MM.1S (cell line): ENCODE measurements at regions not wholly inside any gene's neighbourhood (a gene's known extent, or its start where the extent isn't known, plus 50 kb on each side); places are given as distances from the start of the nearest gene placed in this dataset.

Experiments
- DNase-seq: peaks from one replicate; pipeline ENCODE4 v3.0.0-alpha.2; 2015
- H2AFZ ChIP-seq: fragments of 300-600 bp; sonication (generic); 2 replicates; pipeline ENCODE4 v1.6.0; 2016; ENCODE audit warnings: antibody characterized with exemption, low read length
- H3F3A ChIP-seq: fragments of 300-600 bp; sonication (generic); 2 replicates; pipeline ENCODE4 v1.6.1; 2016; ENCODE audit warnings: mild to moderate bottlenecking, antibody characterized with exemption, low read length, moderate library complexity, mixed read lengths; ENCODE audit not compliant: insufficient read depth
- H3K27ac ChIP-seq: fragments of 300-600 bp; sonication (generic); 2 replicates; pipeline ENCODE4 v1.5.1; 2016; ENCODE audit warnings: mild to moderate bottlenecking, low read length
- H3K27me3 ChIP-seq: fragments of 300-600 bp; sonication (generic); replicated peaks from 2 replicates; pipeline ENCODE4 v1.6.0; 2016; ENCODE audit warnings: low read length; ENCODE audit not compliant: insufficient read depth
- H3K36me3 ChIP-seq: fragments of 300-600 bp; sonication (generic); replicated peaks from 2 replicates; pipeline ENCODE4 v1.6.1; 2016; ENCODE audit warnings: mild to moderate bottlenecking, low read length, mixed read lengths; ENCODE audit not compliant: insufficient read depth
- H3K4me1 ChIP-seq: fragments of 300-600 bp; sonication (generic); 2 replicates; pipeline ENCODE4 v1.6.1; 2016; ENCODE audit warnings: low read length, mixed read lengths
- H3K4me2 ChIP-seq: fragments of 300-600 bp; sonication (generic); 2 replicates; pipeline ENCODE4 v1.6.0; 2016; ENCODE audit warnings: low read depth, low read length
- H3K4me3 ChIP-seq: fragments of 300-600 bp; sonication (generic); 2 replicates; pipeline ENCODE4 v1.5.1; 2016; ENCODE audit warnings: low read length, mixed read lengths
- H3K79me2 ChIP-seq: fragments of 300-600 bp; sonication (generic); 2 replicates; pipeline ENCODE4 v1.6.1; 2016; ENCODE audit warnings: mixed run types, low read length, mixed read lengths
- H3K9ac ChIP-seq: fragments of 300-600 bp; sonication (generic); 2 replicates; pipeline ENCODE4 v1.6.1; 2016; ENCODE audit warnings: low read length, mixed read lengths
- H3K9me2 ChIP-seq: fragments of 300-600 bp; sonication (generic); replicated peaks from 2 replicates; pipeline ENCODE4 v1.6.1; 2016; ENCODE audit warnings: mild to moderate bottlenecking, low read length, mixed read lengths; ENCODE audit not compliant: insufficient read depth
- H3K9me3 ChIP-seq: fragments of 300-600 bp; sonication (generic); replicated peaks from 2 replicates; pipeline ENCODE4 v1.6.1; 2016; ENCODE audit warnings: mild to moderate bottlenecking, low read length, mixed read lengths; ENCODE audit not compliant: insufficient read depth
- H4K20me1 ChIP-seq: fragments of 300-600 bp; sonication (generic); 2 replicates; pipeline ENCODE4 v1.6.1; 2016; ENCODE audit warnings: mild to moderate bottlenecking, low read length, moderate library complexity, mixed read lengths; ENCODE audit not compliant: insufficient read depth
- CTCF ChIP-seq: fragments of 300-600 bp; sonication (generic); IDR thresholded peaks from 2 replicates; pipeline ENCODE4 v1.5.1; 2016; ENCODE audit warnings: antibody characterized with exemption, low read length, mixed read lengths
- EZH2 ChIP-seq: fragments of 300-600 bp; sonication (generic); optimal IDR thresholded peaks from 2 replicates; pipeline ENCODE3; 2017; ENCODE audit warnings: low read depth, mild to moderate bottlenecking, antibody characterized with exemption, low read length, mixed read lengths
- EZH2phosphoT487 ChIP-seq: fragments of 300-600 bp; sonication (generic); IDR thresholded peaks from 2 replicates; pipeline ENCODE4 v1.6.1; 2018; ENCODE audit warnings: antibody characterized with exemption, low read length

GRCh38 chr6:27112974-27113373 lies 134.5 kb upstream of the PRSS16 start:
- Histone ChIP-seq H3K27me3 (no peaks in the 10 kb centered on the region), H3K27ac (no peak overlapping the region), H2AFZ (no peak overlapping the region), H3K9ac (no peak overlapping the region), H3K79me2 (no peaks in the 10 kb centered on the region), H3K9me2 (no peaks in the 10 kb centered on the region), H3K4me2 (no peak overlapping the region), H3F3A (no peaks in the 10 kb centered on the region), H4K20me1 (no peaks in the 10 kb centered on the region), H3K36me3 (no peaks in the 10 kb centered on the region), H3K9me3 (no peaks in the 10 kb centered on the region), H3K4me3 (no peak overlapping the region), H3K4me1 (peaks cover 4% of the 10 kb centered on the region; the same call in 1 of the 2 replicates)
- no peak for DNase-seq
- TF ChIP-seq EZH2phosphoT487: no peak
- TF ChIP-seq EZH2: no peak
- no peak for TF ChIP-seq CTCF

- no peak overlapping the region for H3K27ac ChIP-seq
- no peaks in the 10 kb centered on the region for H3K27me3 ChIP-seq
- no peak for DNase-seq
- no peaks in the 10 kb centered on the region for H3F3A ChIP-seq
- no peak for TF ChIP-seq EZH2phosphoT487
- TF ChIP-seq EZH2: no peak
- no peak for TF ChIP-seq CTCF
- no peaks in the 10 kb centered on the region for H3K9me3 ChIP-seq
- no peak overlapping the region for H3K9ac ChIP-seq
- H2AFZ ChIP-seq: no peak overlapping the region
- H3K4me1 ChIP-seq: peaks cover 10% of the 10 kb centered on the region
- H3K4me2 ChIP-seq: no peak overlapping the region
- H3K9me2 ChIP-seq: no peaks in the 10 kb centered on the region
- H4K20me1 ChIP-seq: no peaks in the 10 kb centered on the region
- H3K79me2 ChIP-seq: no peaks in the 10 kb centered on the region
- H3K36me3 ChIP-seq: no peaks in the 10 kb centered on the region
- no peak overlapping the region for H3K4me3 ChIP-seq
Observed at GRCh38 chr6:27119329-27119728, 128.2 kb upstream of the PRSS16 start.

- TF ChIP-seq EZH2phosphoT487 (no peak), EZH2 (no peak), CTCF (no peak)
- H3K27ac ChIP-seq: no peak overlapping the region
- H4K20me1 ChIP-seq: no peaks in the 10 kb centered on the region
- no peaks in the 10 kb centered on the region for H3K9me3 ChIP-seq
- no peaks in the 10 kb centered on the region for H3K27me3 ChIP-seq
- no peak overlapping the region for H3K4me2 ChIP-seq
- H3K36me3 ChIP-seq: no peaks in the 10 kb centered on the region
- DNase-seq: no peak
- no peak overlapping the region for H2AFZ ChIP-seq
- H3K9ac ChIP-seq: no peak overlapping the region
- H3K4me3 ChIP-seq: no peak overlapping the region
- H3K9me2 ChIP-seq: no peaks in the 10 kb centered on the region
- H3K79me2 ChIP-seq: no peaks in the 10 kb centered on the region
- no peaks in the 10 kb centered on the region for H3F3A ChIP-seq
- peaks cover 7% of the 10 kb centered on the region for H3K4me1 ChIP-seq
Observed at GRCh38 chr6:27119761-27120160, 127.7 kb upstream of the PRSS16 start.
